ENCODE measurements at regions not wholly inside any gene's neighbourhood (a gene's known extent, or its start where the extent isn't known, plus 50 kb on each side); places are given as distances from the start of the nearest gene placed in this dataset.

GRCh38 chr6:4651831-4652467 is 124.3 kb upstream of the CDYL start:
- Histone ChIP-seq H3K4me3 (ENCODE audit: insufficient read depth, low read length) (no peak overlapping the region), H3K27me3 (ENCODE audit: insufficient read depth, low read length) (no peaks in the 10 kb centered on the region), H2AFZ (ENCODE audit: low read length) (no peak overlapping the region), H3K4me2 (ENCODE audit: insufficient read depth, low read length) (no peak overlapping the region), H3K79me2 (ENCODE audit: insufficient read depth, low read length) (no peaks in the 10 kb centered on the region), H3K9me3 (ENCODE audit: low read depth, low read length) (no peaks in the 10 kb centered on the region), H3K27ac (ENCODE audit: low read depth, low read length) (no peak overlapping the region), H3K36me3 (ENCODE audit: insufficient read depth, low read length) (no peaks in the 10 kb centered on the region), H4K20me1 (ENCODE audit: insufficient read depth, low read length) (no peaks in the 10 kb centered on the region), H3K4me1 (ENCODE audit: insufficient read depth, low read length) (peaks cover 3% of the 10 kb centered on the region)
- no peak for TF ChIP-seq CTCF (IDR thresholded peaks at IDR 0.05; ENCODE audit: extremely low read depth, low read depth, low read length)
- DNase-seq (ENCODE audit: insufficient read length, low spot score, missing footprints), result no peak

- Histone ChIP-seq H3K79me2 (ENCODE audit: insufficient read depth, low read length) (no peaks in the 10 kb centered on the region), H2AFZ (ENCODE audit: low read length) (no peak overlapping the region), H4K20me1 (ENCODE audit: insufficient read depth, low read length) (no peaks in the 10 kb centered on the region), H3K4me3 (ENCODE audit: insufficient read depth, low read length) (no peak overlapping the region), H3K36me3 (ENCODE audit: insufficient read depth, low read length) (no peaks in the 10 kb centered on the region), H3K4me1 (ENCODE audit: insufficient read depth, low read length) (peaks cover 3% of the 10 kb centered on the region), H3K27ac (ENCODE audit: low read depth, low read length) (no peak overlapping the region), H3K9me3 (ENCODE audit: low read depth, low read length) (no peaks in the 10 kb centered on the region), H3K4me2 (ENCODE audit: insufficient read depth, low read length) (no peak overlapping the region), H3K27me3 (ENCODE audit: insufficient read depth, low read length) (no peaks in the 10 kb centered on the region)
- TF ChIP-seq CTCF (IDR thresholded peaks at IDR 0.05; ENCODE audit: extremely low read depth, low read depth, low read length), result no peak
- peak; percentile 22 for DNase-seq (ENCODE audit: insufficient read length, low spot score, missing footprints)
These were observed 126.5 kb upstream of the CDYL start for GRCh38 chr6:4649728-4650127.

GRCh38 chr6:4647414-4648365 is 128.5 kb upstream of the CDYL start:
- DNase-seq (ENCODE audit: insufficient read length, low spot score, missing footprints), result peak; percentile 73
- H3K27ac ChIP-seq (ENCODE audit: low read depth, low read length), result no peak overlapping the region
- no peaks in the 10 kb centered on the region for H3K36me3 ChIP-seq (ENCODE audit: insufficient read depth, low read length)

More at GRCh38 chr6:4647414-4648365, 128.5 kb upstream of the CDYL start:
- Histone ChIP-seq H3K4me2 (ENCODE audit: insufficient read depth, low read length) (peak overlapping the region; percentile 84), H3K4me3 (ENCODE audit: insufficient read depth, low read length) (peak overlapping the region; percentile 64), H3K27me3 (ENCODE audit: insufficient read depth, low read length) (no peaks in the 10 kb centered on the region), H3K79me2 (ENCODE audit: insufficient read depth, low read length) (no peaks in the 10 kb centered on the region), H2AFZ (ENCODE audit: low read length) (peak overlapping the region; percentile 95), H3K4me1 (ENCODE audit: insufficient read depth, low read length) (peaks cover 3% of the 10 kb centered on the region), H3K9me3 (ENCODE audit: low read depth, low read length) (no peaks in the 10 kb centered on the region), H4K20me1 (ENCODE audit: insufficient read depth, low read length) (no peaks in the 10 kb centered on the region)
- no peak for TF ChIP-seq CTCF (IDR thresholded peaks at IDR 0.05; ENCODE audit: extremely low read depth, low read depth, low read length)
